Karpas-422 (cell line): ENCODE measurements at regions not wholly inside any gene's neighbourhood (a gene's known extent, or its start where the extent isn't known, plus 50 kb on each side); places are given as distances from the start of the nearest gene placed in this dataset.
"Not testable (repeated sequence)": the region's sequence is repeated elsewhere in the genome, so short reads cannot be mapped to it uniquely, and the experiment has no call there.

ENCODE experiments used
- DNase-seq: peaks from one replicate; pipeline ENCODE4 v3.0.0-alpha.2; 2015
- H2AFZ ChIP-seq: fragments of 200-600 bp; sonication (generic); 2 replicates; pipeline ENCODE4 v1.6.1; 2014; ENCODE audit warnings: antibody characterized with exemption, low read length, mixed read lengths
- H3K27ac ChIP-seq: fragments of 200-600 bp; sonication (generic); 2 replicates; pipeline ENCODE4 v1.5.1; 2014; ENCODE audit warnings: mild to moderate bottlenecking, low read length, moderate library complexity
- H3K27me3 ChIP-seq: fragments of 200-600 bp; sonication (generic); 2 replicates; pipeline ENCODE4 v1.6.1; 2014; ENCODE audit warnings: low read length, mixed read lengths
- H3K36me3 ChIP-seq: fragments of 200-600 bp; sonication (generic); 2 replicates; pipeline ENCODE4 v1.6.1; 2014; ENCODE audit warnings: low read length, mixed read lengths; ENCODE audit not compliant: insufficient read depth
- H3K4me1 ChIP-seq: fragments of 200-600 bp; sonication (generic); 2 replicates; pipeline ENCODE4 v1.6.1; 2014; ENCODE audit warnings: mild to moderate bottlenecking, low read length, mixed read lengths
- H3K4me2 ChIP-seq: fragments of 200-600 bp; sonication (generic); 2 replicates; pipeline ENCODE4 v1.6.1; 2014; ENCODE audit warnings: low read length, low read depth, mild to moderate bottlenecking; ENCODE audit not compliant: poor library complexity, severe bottlenecking
- H3K4me3 ChIP-seq: fragments of 200-600 bp; sonication (generic); 2 replicates; pipeline ENCODE4 v1.5.1; 2014; ENCODE audit warnings: mild to moderate bottlenecking, antibody characterized with exemption, low read length, mixed read lengths
- H3K79me2 ChIP-seq: fragments of 200-600 bp; sonication (generic); 2 replicates; pipeline ENCODE4 v1.6.1; 2014; ENCODE audit warnings: mild to moderate bottlenecking, low read length, mixed read lengths
- H3K9ac ChIP-seq: fragments of 200-600 bp; sonication (generic); 2 replicates; pipeline ENCODE4 v1.6.0; 2014; ENCODE audit warnings: low read length
- H3K9me2 ChIP-seq: fragments of 200-600 bp; sonication (generic), shearing (Covaris generic); replicated peaks from 2 replicates; pipeline ENCODE4 v1.6.0; 2014; ENCODE audit warnings: mild to moderate bottlenecking, low read length, moderate library complexity; ENCODE audit not compliant: insufficient read depth
- H3K9me3 ChIP-seq: fragments of 300-700, 200-600 bp; sonication (generic); 2 replicates; pipeline ENCODE4 v1.6.1; 2014; ENCODE audit warnings: low read length, mixed read lengths
- H4K20me1 ChIP-seq: fragments of 200-600 bp; sonication (generic); 2 replicates; pipeline ENCODE4 v1.6.1; 2014; ENCODE audit warnings: mild to moderate bottlenecking, antibody characterized with exemption, low read length, low read depth; ENCODE audit not compliant: insufficient read depth

- Histone ChIP-seq H3K79me2 (no peaks in the 10 kb centered on the region), H3K9me3 (no peaks in the 10 kb centered on the region), H3K27me3 (no peaks in the 10 kb centered on the region), H2AFZ (no peak overlapping the region), H3K9ac (no peak overlapping the region), H4K20me1 (no peaks in the 10 kb centered on the region), H3K4me3 (no peak overlapping the region), H3K4me1 (no peaks in the 10 kb centered on the region), H3K9me2 (no peaks in the 10 kb centered on the region), H3K27ac (no peak overlapping the region), H3K4me2 (no peak overlapping the region), H3K36me3 (no peaks in the 10 kb centered on the region)
- no peak for DNase-seq
Observed at GRCh38 chr4:137800861-137801260, 268.6 kb upstream of the PCDH18 start.

- Histone ChIP-seq H3K4me3 (no peak overlapping the region), H3K79me2 (no peaks in the 10 kb centered on the region), H4K20me1 (no peaks in the 10 kb centered on the region), H3K4me2 (no peak overlapping the region), H3K27ac (no peak overlapping the region), H3K9me3 (no peaks in the 10 kb centered on the region), H2AFZ (no peak overlapping the region), H3K4me1 (no peaks in the 10 kb centered on the region), H3K9ac (no peak overlapping the region), H3K36me3 (no peaks in the 10 kb centered on the region), H3K27me3 (no peaks in the 10 kb centered on the region), H3K9me2 (no peaks in the 10 kb centered on the region)
- no peak for DNase-seq
Observed at GRCh38 chr4:137794764-137795254, 262.5 kb upstream of the PCDH18 start.

- H3K4me2 ChIP-seq, H3K79me2 ChIP-seq, H4K20me1 ChIP-seq, H3K4me1 ChIP-seq, H3K9ac ChIP-seq, H3K27ac ChIP-seq, H3K9me3 ChIP-seq, DNase-seq, H3K36me3 ChIP-seq, H2AFZ ChIP-seq, H3K9me2 ChIP-seq, H3K27me3 ChIP-seq, H3K4me3 ChIP-seq: not testable (repeated sequence)
Observed at GRCh38 chr4:137789263-137789662, 257.0 kb upstream of the PCDH18 start.

- not testable (repeated sequence) for H4K20me1 ChIP-seq, H3K27me3 ChIP-seq, H3K27ac ChIP-seq, DNase-seq, H3K9me3 ChIP-seq, H3K9ac ChIP-seq, H3K4me3 ChIP-seq, H3K9me2 ChIP-seq, H3K4me1 ChIP-seq, H3K4me2 ChIP-seq, H3K36me3 ChIP-seq, H2AFZ ChIP-seq, H3K79me2 ChIP-seq
Observed at GRCh38 chr4:137783923-137784322, 251.6 kb upstream of the PCDH18 start.

GRCh38 chr4:137775701-137776100, 243.4 kb upstream of the PCDH18 start:
- no peak overlapping the region for H3K9ac ChIP-seq
- H3K9me2 ChIP-seq: no peaks in the 10 kb centered on the region
- H3K4me1 ChIP-seq: no peaks in the 10 kb centered on the region
- H3K79me2 ChIP-seq: no peaks in the 10 kb centered on the region
- H3K4me2 ChIP-seq: no peak overlapping the region
- no peak for DNase-seq
- no peaks in the 10 kb centered on the region for H3K36me3 ChIP-seq
- H2AFZ ChIP-seq: no peak overlapping the region
- no peaks in the 10 kb centered on the region for H3K27me3 ChIP-seq
- no peaks in the 10 kb centered on the region for H3K9me3 ChIP-seq
- H4K20me1 ChIP-seq: no peaks in the 10 kb centered on the region
- no peak overlapping the region for H3K4me3 ChIP-seq
- no peak overlapping the region for H3K27ac ChIP-seq

- Histone ChIP-seq H3K9ac (no peak overlapping the region), H3K4me3 (no peak overlapping the region), H3K27me3 (no peaks in the 10 kb centered on the region), H3K9me3 (no peaks in the 10 kb centered on the region), H3K36me3 (no peaks in the 10 kb centered on the region), H3K27ac (no peak overlapping the region), H4K20me1 (no peaks in the 10 kb centered on the region), H3K4me2 (no peak overlapping the region), H2AFZ (no peak overlapping the region), H3K4me1 (no peaks in the 10 kb centered on the region), H3K9me2 (no peaks in the 10 kb centered on the region), H3K79me2 (no peaks in the 10 kb centered on the region)
- DNase-seq: no peak
Observed at GRCh38 chr4:137774501-137774900, 242.2 kb upstream of the PCDH18 start.

- no peak overlapping the region for H2AFZ ChIP-seq
- no peak overlapping the region for H3K9ac ChIP-seq
- H3K27ac ChIP-seq: no peak overlapping the region
- H3K9me3 ChIP-seq: no peaks in the 10 kb centered on the region
- H3K4me2 ChIP-seq: no peak overlapping the region
- no peaks in the 10 kb centered on the region for H4K20me1 ChIP-seq
- H3K36me3 ChIP-seq: no peaks in the 10 kb centered on the region
- H3K4me1 ChIP-seq: no peaks in the 10 kb centered on the region
- H3K9me2 ChIP-seq: no peaks in the 10 kb centered on the region
- H3K4me3 ChIP-seq: no peak overlapping the region
- no peaks in the 10 kb centered on the region for H3K79me2 ChIP-seq
- no peaks in the 10 kb centered on the region for H3K27me3 ChIP-seq
- no peak for DNase-seq
Observed at GRCh38 chr4:137768881-137769280, 236.6 kb upstream of the PCDH18 start.

GRCh38 chr4:137768196-137768595, 235.9 kb upstream of the PCDH18 start:
- DNase-seq: no peak
- no peaks in the 10 kb centered on the region for H3K36me3 ChIP-seq
- H3K79me2 ChIP-seq: no peaks in the 10 kb centered on the region
- no peak overlapping the region for H3K27ac ChIP-seq
- H3K4me2 ChIP-seq: no peak overlapping the region
- H3K4me3 ChIP-seq: no peak overlapping the region
- no peak overlapping the region for H2AFZ ChIP-seq
- no peaks in the 10 kb centered on the region for H4K20me1 ChIP-seq
- H3K9me2 ChIP-seq: no peaks in the 10 kb centered on the region
- H3K4me1 ChIP-seq: no peaks in the 10 kb centered on the region
- H3K9ac ChIP-seq: no peak overlapping the region
- no peaks in the 10 kb centered on the region for H3K27me3 ChIP-seq
- no peaks in the 10 kb centered on the region for H3K9me3 ChIP-seq

GRCh38 chr4:137762591-137762990, 230.3 kb upstream of the PCDH18 start:
- H3K27ac ChIP-seq: no peak overlapping the region
- no peak overlapping the region for H3K4me3 ChIP-seq
- H3K9ac ChIP-seq: no peak overlapping the region
- no peaks in the 10 kb centered on the region for H3K79me2 ChIP-seq
- DNase-seq: no peak
- H3K27me3 ChIP-seq: no peaks in the 10 kb centered on the region
- no peaks in the 10 kb centered on the region for H3K9me3 ChIP-seq
- H2AFZ ChIP-seq: no peak overlapping the region
- no peaks in the 10 kb centered on the region for H3K4me1 ChIP-seq
- no peaks in the 10 kb centered on the region for H3K36me3 ChIP-seq
- H3K9me2 ChIP-seq: no peaks in the 10 kb centered on the region
- H3K4me2 ChIP-seq: no peak overlapping the region
- H4K20me1 ChIP-seq: no peaks in the 10 kb centered on the region
